DOHH2 (cell line): ENCODE measurements at regions not wholly inside any gene's neighbourhood (a gene's known extent, or its start where the extent isn't known, plus 50 kb on each side); places are given as distances from the start of the nearest gene placed in this dataset.

Experiments
- H3F3A ChIP-seq: fragments of 200-600 bp; sonication (generic), shearing (Covaris generic); 2 replicates; pipeline ENCODE4 v1.6.0; 2016; ENCODE audit warnings: antibody characterized with exemption, mild to moderate bottlenecking; ENCODE audit not compliant: control insufficient read depth, insufficient read depth
- H3K27ac ChIP-seq: fragments of 200-600 bp; sonication (generic); 2 replicates; pipeline ENCODE4 v1.5.1; 2014; ENCODE audit warnings: low read depth, mild to moderate bottlenecking, low read length, moderate library complexity
- H3K27me3 ChIP-seq: fragments of 200-600 bp; sonication (generic); 2 replicates; pipeline ENCODE4 v1.6.1; 2014; ENCODE audit warnings: mild to moderate bottlenecking, low read length, mixed read lengths; ENCODE audit not compliant: control insufficient read depth
- H3K36me3 ChIP-seq: fragments of 200-600 bp; sonication (generic); 2 replicates; pipeline ENCODE4 v1.6.1; 2014; ENCODE audit warnings: mild to moderate bottlenecking, low read length, moderate library complexity, mixed read lengths; ENCODE audit not compliant: control insufficient read depth
- H3K4me1 ChIP-seq: fragments of 200-600 bp; sonication (generic); 2 replicates; pipeline ENCODE4 v1.6.1; 2014; ENCODE audit warnings: mild to moderate bottlenecking, low read length, mixed read lengths; ENCODE audit not compliant: control insufficient read depth
- H3K4me2 ChIP-seq: fragments of 200-600 bp; sonication (generic); 2 replicates; pipeline ENCODE4 v1.6.0; 2014; ENCODE audit warnings: mild to moderate bottlenecking, low read length, moderate library complexity
- H3K4me3 ChIP-seq: fragments of 200-600 bp; sonication (generic); 2 replicates; pipeline ENCODE4 v1.5.1; 2014; ENCODE audit warnings: mild to moderate bottlenecking, low read length, mixed read lengths
- H3K79me2 ChIP-seq: fragments of 200-600 bp; sonication (generic); 2 replicates; pipeline ENCODE4 v1.6.1; 2014; ENCODE audit warnings: mild to moderate bottlenecking, low read length, mixed read lengths; ENCODE audit not compliant: control insufficient read depth
- H3K9me2 ChIP-seq: fragments of 200-600 bp; sonication (generic); replicated peaks from 2 replicates; pipeline ENCODE4 v1.6.1; 2014; ENCODE audit warnings: mild to moderate bottlenecking, low read length, mixed read lengths; ENCODE audit not compliant: control insufficient read depth
- H3K9me3 ChIP-seq: fragments of 200-600 bp; sonication (generic); 2 replicates; pipeline ENCODE4 v1.6.1; 2014; ENCODE audit warnings: antibody characterized with exemption, low read length, mixed read lengths; ENCODE audit not compliant: control insufficient read depth, insufficient read depth
- H4K20me1 ChIP-seq: fragments of 200-600 bp; sonication (generic); 2 replicates; pipeline ENCODE4 v1.6.0; 2014; ENCODE audit warnings: low read depth, mild to moderate bottlenecking, antibody characterized with exemption, low read length, moderate library complexity; ENCODE audit not compliant: control insufficient read depth, insufficient read depth
- EZH2phosphoT487 ChIP-seq: fragments of 200-600 bp; sonication (generic); IDR thresholded peaks from 2 replicates; pipeline ENCODE4 v1.6.1; 2017; ENCODE audit warnings: borderline replicate concordance, mild to moderate bottlenecking, antibody characterized with exemption, low read length, moderate library complexity, mixed read lengths
- TF ChIP-seq, protein P1 (sequence below): fragments of 200-600 bp; sonication (generic); IDR thresholded peaks from one replicate; pipeline ENCODE4 v1.5.1; 2014; ENCODE audit warnings: antibody characterized with exemption, mild to moderate bottlenecking, low read depth, low read length; ENCODE audit not compliant: poor library complexity, severe bottlenecking

DNA sequence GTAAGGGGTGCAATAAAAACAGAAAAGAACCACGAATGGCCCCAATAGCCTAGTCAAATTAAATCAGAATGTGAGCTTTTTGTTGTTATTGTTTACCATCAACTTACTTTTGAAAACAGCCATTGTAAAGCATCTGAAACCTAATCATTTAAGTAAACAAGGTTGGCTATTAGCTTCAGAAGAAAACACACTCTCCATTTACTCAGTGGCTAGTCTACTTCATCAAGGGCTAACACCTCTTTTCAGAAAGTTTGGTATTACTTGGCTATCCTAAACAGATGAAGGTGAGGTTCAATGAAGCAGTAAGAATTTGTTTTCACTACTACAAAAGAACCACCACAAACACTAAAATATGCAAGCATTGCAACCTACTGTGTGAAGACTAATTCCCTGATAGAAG lies 398.0 kb downstream of the CDH2 start:
- H3K27me3 ChIP-seq, result no peaks in the 10 kb centered on the region
- no peaks in the 10 kb centered on the region for H3K79me2 ChIP-seq
- H3K9me3 ChIP-seq, result no peaks in the 10 kb centered on the region
- H3K4me2 ChIP-seq, result no peak overlapping the region
- H3K9me2 ChIP-seq, result no peaks in the 10 kb centered on the region
- TF ChIP-seq EZH2phosphoT487, result no peak
- TF ChIP-seq, protein P1, sequence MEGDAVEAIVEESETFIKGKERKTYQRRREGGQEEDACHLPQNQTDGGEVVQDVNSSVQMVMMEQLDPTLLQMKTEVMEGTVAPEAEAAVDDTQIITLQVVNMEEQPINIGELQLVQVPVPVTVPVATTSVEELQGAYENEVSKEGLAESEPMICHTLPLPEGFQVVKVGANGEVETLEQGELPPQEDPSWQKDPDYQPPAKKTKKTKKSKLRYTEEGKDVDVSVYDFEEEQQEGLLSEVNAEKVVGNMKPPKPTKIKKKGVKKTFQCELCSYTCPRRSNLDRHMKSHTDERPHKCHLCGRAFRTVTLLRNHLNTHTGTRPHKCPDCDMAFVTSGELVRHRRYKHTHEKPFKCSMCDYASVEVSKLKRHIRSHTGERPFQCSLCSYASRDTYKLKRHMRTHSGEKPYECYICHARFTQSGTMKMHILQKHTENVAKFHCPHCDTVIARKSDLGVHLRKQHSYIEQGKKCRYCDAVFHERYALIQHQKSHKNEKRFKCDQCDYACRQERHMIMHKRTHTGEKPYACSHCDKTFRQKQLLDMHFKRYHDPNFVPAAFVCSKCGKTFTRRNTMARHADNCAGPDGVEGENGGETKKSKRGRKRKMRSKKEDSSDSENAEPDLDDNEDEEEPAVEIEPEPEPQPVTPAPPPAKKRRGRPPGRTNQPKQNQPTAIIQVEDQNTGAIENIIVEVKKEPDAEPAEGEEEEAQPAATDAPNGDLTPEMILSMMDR, result no peak
- no peaks in the 10 kb centered on the region for H3K4me1 ChIP-seq
- H3K27ac ChIP-seq, result no peak overlapping the region
- no peaks in the 10 kb centered on the region for H3K36me3 ChIP-seq
- H3F3A ChIP-seq, result no peaks in the 10 kb centered on the region
- no peaks in the 10 kb centered on the region for H4K20me1 ChIP-seq
- H3K4me3 ChIP-seq, result no peak overlapping the region

GRCh38 chr18:27778441-27778840 lies 398.5 kb downstream of the CDH2 start:
- Histone ChIP-seq H3K27ac (no peak overlapping the region), H3K4me2 (no peak overlapping the region), H3K9me2 (no peaks in the 10 kb centered on the region), H3K9me3 (no peaks in the 10 kb centered on the region), H4K20me1 (no peaks in the 10 kb centered on the region), H3K79me2 (no peaks in the 10 kb centered on the region), H3K27me3 (no peaks in the 10 kb centered on the region), H3K4me3 (no peak overlapping the region), H3F3A (no peaks in the 10 kb centered on the region), H3K36me3 (no peaks in the 10 kb centered on the region), H3K4me1 (no peaks in the 10 kb centered on the region)
- TF ChIP-seq, protein P1, result no peak
- TF ChIP-seq EZH2phosphoT487, result no peak

GRCh38 chr18:27772081-27772480 lies 404.8 kb downstream of the CDH2 start:
- Histone ChIP-seq H3K4me2 (no peak overlapping the region), H3K27me3 (no peaks in the 10 kb centered on the region), H3K4me1 (no peaks in the 10 kb centered on the region), H4K20me1 (no peaks in the 10 kb centered on the region), H3K36me3 (no peaks in the 10 kb centered on the region), H3K4me3 (no peak overlapping the region), H3K9me2 (no peaks in the 10 kb centered on the region), H3K27ac (no peak overlapping the region), H3K79me2 (no peaks in the 10 kb centered on the region), H3K9me3 (no peaks in the 10 kb centered on the region), H3F3A (no peaks in the 10 kb centered on the region)
- TF ChIP-seq, protein P1, result no peak
- TF ChIP-seq EZH2phosphoT487, result no peak

DNA sequence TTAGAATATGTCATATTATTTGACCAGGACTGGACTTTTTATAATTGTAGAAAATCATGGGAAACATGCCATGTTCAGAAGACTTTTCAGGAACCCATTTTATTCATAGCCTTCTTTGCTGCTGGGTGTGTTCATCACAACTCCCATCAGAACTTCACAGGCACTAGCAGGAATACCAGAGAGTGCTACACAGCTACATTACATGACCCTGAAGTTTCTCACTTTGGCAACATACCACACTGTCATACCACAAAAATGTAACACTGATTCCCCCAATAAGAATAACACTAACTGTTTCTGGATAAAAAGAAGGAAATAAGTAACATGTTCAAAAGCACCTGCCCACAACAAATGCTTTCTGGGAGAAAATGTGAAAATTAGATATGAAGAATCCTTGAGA lies 405.4 kb downstream of the CDH2 start:
- TF ChIP-seq, protein P1, result no peak
- TF ChIP-seq EZH2phosphoT487, result no peak
- H3K9me3 ChIP-seq, result no peaks in the 10 kb centered on the region
- no peak overlapping the region for H3K27ac ChIP-seq
- H3K79me2 ChIP-seq, result no peaks in the 10 kb centered on the region
- no peaks in the 10 kb centered on the region for H3K36me3 ChIP-seq
- H3K4me2 ChIP-seq, result no peak overlapping the region
- no peaks in the 10 kb centered on the region for H3F3A ChIP-seq
- H3K9me2 ChIP-seq, result no peaks in the 10 kb centered on the region
- H3K4me3 ChIP-seq, result no peak overlapping the region
- no peaks in the 10 kb centered on the region for H3K4me1 ChIP-seq
- H4K20me1 ChIP-seq, result no peaks in the 10 kb centered on the region
- H3K27me3 ChIP-seq, result no peaks in the 10 kb centered on the region
